ENCODE measurements at regions not wholly inside any gene's neighbourhood (a gene's known extent, or its start where the extent isn't known, plus 50 kb on each side); places are given as distances from the start of the nearest gene placed in this dataset.

DNA sequence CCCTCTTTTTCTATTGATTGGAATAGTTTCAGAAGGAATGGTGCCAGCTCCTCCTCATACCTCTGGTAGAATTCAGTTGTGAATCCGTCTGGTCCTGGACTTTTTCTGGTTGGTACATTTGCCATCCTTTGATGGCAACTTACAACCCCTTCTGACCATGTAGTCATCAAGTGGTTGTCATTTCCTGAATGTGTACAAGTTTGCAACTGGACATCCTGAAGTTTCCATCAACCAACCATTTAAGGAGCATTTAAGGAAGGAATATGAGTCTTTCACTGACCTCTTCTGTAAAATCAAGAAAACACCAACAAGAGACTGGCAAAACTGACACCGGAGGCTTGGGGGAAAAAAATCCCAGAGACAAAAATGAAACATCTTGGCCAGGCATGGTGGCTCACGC is 97.4 kb downstream of the RIN2 start (continued):
- TF ChIP-seq, protein P1, sequence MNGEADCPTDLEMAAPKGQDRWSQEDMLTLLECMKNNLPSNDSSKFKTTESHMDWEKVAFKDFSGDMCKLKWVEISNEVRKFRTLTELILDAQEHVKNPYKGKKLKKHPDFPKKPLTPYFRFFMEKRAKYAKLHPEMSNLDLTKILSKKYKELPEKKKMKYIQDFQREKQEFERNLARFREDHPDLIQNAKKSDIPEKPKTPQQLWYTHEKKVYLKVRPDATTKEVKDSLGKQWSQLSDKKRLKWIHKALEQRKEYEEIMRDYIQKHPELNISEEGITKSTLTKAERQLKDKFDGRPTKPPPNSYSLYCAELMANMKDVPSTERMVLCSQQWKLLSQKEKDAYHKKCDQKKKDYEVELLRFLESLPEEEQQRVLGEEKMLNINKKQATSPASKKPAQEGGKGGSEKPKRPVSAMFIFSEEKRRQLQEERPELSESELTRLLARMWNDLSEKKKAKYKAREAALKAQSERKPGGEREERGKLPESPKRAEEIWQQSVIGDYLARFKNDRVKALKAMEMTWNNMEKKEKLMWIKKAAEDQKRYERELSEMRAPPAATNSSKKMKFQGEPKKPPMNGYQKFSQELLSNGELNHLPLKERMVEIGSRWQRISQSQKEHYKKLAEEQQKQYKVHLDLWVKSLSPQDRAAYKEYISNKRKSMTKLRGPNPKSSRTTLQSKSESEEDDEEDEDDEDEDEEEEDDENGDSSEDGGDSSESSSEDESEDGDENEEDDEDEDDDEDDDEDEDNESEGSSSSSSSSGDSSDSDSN (CRISPR knock-in tag; IDR thresholded peaks at IDR 0.05), result no peak
- TF ChIP-seq ZNF33B (CRISPR knock-in tag; IDR thresholded peaks at IDR 0.05), result no peak
- TF ChIP-seq FOSL1 (CRISPR knock-in tag; IDR thresholded peaks at IDR 0.05; ENCODE audit: borderline replicate concordance), result no peak
- TF ChIP-seq, protein P2, sequence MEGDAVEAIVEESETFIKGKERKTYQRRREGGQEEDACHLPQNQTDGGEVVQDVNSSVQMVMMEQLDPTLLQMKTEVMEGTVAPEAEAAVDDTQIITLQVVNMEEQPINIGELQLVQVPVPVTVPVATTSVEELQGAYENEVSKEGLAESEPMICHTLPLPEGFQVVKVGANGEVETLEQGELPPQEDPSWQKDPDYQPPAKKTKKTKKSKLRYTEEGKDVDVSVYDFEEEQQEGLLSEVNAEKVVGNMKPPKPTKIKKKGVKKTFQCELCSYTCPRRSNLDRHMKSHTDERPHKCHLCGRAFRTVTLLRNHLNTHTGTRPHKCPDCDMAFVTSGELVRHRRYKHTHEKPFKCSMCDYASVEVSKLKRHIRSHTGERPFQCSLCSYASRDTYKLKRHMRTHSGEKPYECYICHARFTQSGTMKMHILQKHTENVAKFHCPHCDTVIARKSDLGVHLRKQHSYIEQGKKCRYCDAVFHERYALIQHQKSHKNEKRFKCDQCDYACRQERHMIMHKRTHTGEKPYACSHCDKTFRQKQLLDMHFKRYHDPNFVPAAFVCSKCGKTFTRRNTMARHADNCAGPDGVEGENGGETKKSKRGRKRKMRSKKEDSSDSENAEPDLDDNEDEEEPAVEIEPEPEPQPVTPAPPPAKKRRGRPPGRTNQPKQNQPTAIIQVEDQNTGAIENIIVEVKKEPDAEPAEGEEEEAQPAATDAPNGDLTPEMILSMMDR (CRISPR knock-in tag; IDR thresholded peaks at IDR 0.05), result no peak

DNA sequence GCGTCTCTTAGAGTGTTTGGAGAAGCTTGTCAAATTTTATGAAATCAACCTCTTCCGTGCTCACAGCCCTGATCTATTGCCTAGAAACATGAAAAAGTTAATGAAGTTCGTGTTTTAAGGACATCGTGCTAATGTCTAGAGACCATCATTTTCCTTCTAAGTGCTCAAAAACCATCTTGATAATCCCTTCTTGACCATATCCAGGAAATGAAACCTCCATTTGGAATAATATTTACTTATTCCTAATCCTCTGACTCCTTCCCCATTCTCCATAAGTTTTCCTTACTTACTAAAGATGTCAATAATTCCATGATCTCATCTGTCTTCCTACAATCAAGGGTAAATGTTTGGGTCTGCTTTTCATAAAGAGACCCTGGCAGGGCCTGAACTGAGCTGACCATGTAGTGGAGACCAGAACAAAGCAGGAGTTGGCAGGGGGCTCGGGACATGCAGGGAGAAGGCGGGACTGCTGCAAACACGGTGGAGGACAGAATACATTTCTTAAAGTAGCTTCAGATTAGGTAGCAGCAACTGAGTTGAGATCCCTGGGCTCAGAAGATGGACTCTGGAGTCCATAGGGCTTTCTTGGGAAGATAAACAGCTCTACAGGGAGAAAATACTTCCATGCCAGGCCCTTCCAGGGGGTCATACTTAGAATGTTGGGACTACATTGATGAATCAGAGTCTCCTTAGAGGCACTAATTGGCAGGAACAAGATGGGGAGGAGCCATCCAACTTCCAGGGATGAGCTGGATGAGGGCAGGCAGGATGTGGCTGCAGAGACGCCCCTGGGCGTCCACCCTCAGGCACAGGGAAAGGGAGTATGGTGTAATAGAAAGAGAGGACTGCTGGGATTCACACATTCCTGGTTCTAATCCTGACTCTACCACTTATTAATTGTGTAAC is 100.7 kb downstream of the RIN2 start:
- Histone ChIP-seq H3K4me3 (replicated peaks in 1 of 3; ENCODE audit: insufficient read depth in 1 of 3, low read depth in 2 of 3, low read length in 3 of 3) (no peak overlapping the region), H3K27ac (ENCODE audit: extremely low read length, insufficient read depth, low read length) (no peak overlapping the region), H3K4me1 (ENCODE audit: insufficient read depth, low read length) (peaks cover 10% of the 10 kb centered on the region; the same call in 1 of the 2 replicates), H3K36me3 (replicated peaks in 1 of 2; ENCODE audit: control insufficient read depth in 1 of 2, insufficient read depth in 2 of 2, low read length in 2 of 2) (no peaks in the 10 kb centered on the region), H3K4me2 (ENCODE audit: low read depth, low read length) (no peak overlapping the region), H3K79me2 (ENCODE audit: insufficient read depth, low read length) (no peaks in the 10 kb centered on the region), H4K20me1 (ENCODE audit: insufficient read depth, low read length) (no peaks in the 10 kb centered on the region), H3K27me3 (ENCODE audit: control insufficient read depth in 1 of 2, insufficient read depth in 2 of 2, low read length in 2 of 2) (no peaks in the 10 kb centered on the region), H2AFZ (ENCODE audit: low read length) (no peak overlapping the region), H3K9ac (ENCODE audit: insufficient read depth, low read depth, low read length) (no peak overlapping the region), H3K9me3 (ENCODE audit: low read length) (no peaks in the 10 kb centered on the region)
- intact Hi-C loops (cut with micrococcal nuclease; ENCODE audit: unreplicated experiment) (no loop called here), in situ Hi-C loops (cut with HindIII; ENCODE audit: extremely low pct_ligation_motif_present, low pct_unique_long_range_greater_than_20kb) (no loop called here)
- BruUV-seq (replicated peaks), result no TSS peak
- no peak for DNase-seq (ENCODE audit: low spot score)
- FAIRE-seq, result no peak
- TF ChIP-seq JDP2 (CRISPR knock-in tag; IDR thresholded peaks at IDR 0.05; ENCODE audit: borderline replicate concordance), result no peak
- TF ChIP-seq CEBPB (IDR thresholded peaks at IDR 0.05; ENCODE audit: borderline replicate concordance, low read depth, low read length), result 0 out of 2 replicates have a peak, but pooled peaks have one; percentile 6
- no peak for TF ChIP-seq ZNF75D (CRISPR knock-in tag; IDR thresholded peaks at IDR 0.05; ENCODE audit: borderline replicate concordance)
- TF ChIP-seq, protein P3, sequence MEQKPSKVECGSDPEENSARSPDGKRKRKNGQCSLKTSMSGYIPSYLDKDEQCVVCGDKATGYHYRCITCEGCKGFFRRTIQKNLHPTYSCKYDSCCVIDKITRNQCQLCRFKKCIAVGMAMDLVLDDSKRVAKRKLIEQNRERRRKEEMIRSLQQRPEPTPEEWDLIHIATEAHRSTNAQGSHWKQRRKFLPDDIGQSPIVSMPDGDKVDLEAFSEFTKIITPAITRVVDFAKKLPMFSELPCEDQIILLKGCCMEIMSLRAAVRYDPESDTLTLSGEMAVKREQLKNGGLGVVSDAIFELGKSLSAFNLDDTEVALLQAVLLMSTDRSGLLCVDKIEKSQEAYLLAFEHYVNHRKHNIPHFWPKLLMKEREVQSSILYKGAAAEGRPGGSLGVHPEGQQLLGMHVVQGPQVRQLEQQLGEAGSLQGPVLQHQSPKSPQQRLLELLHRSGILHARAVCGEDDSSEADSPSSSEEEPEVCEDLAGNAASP (CRISPR knock-in tag; IDR thresholded peaks at IDR 0.05; ENCODE audit: borderline replicate concordance), result no peak
- TF ChIP-seq SOX5 (CRISPR knock-in tag; IDR thresholded peaks at IDR 0.05; ENCODE audit: borderline replicate concordance), result no peak
- TF ChIP-seq ZNF879 (CRISPR knock-in tag; IDR thresholded peaks at IDR 0.05), result no peak
- 59% methylated on average over 9 of the region's 9 CpGs for WGBS (ENCODE audit: low lambda C conversion rate)
- POLR2A ChIA-PET, result interaction anchor here (0.8 kb wide), 1 partner anchor 21 kb away, joined by 5 read pairs; no protein-coding TSS in a partner anchor
- CTCF ChIA-PET (ENCODE audit: low intra/inter-chr PET ratio, low total read pairs), result no interaction called here
- ATAC-seq, result no peak

All from HepG2 (cell line).